ENCODE measurements at regions not wholly inside any gene's neighbourhood (a gene's known extent, or its start where the extent isn't known, plus 50 kb on each side); places are given as distances from the start of the nearest gene placed in this dataset.

DNA sequence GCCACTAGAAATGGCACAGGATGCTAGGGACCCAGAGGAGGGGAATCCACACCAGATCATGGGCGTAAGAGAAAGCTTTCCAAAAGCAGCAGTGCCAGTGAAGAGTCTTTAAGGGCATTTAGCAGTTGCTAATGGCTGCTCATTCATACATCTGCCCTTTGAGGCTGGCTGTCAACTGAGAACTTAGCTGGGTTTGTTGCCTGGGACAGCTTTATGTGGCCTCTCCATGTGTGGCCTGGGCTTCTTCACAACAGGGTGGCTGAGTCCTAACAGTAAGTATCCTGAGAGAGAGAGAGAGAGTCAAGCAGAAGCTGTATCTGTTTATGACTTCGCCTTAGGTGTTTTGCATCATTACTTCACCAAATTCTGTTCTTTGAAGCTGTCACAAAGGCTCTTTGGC is 286.1 kb upstream of the KCNJ16 start:
- CTCF ChIA-PET = no interaction called here
- no peak overlapping the region for H3K4me2 ChIP-seq
- no peak for TF ChIP-seq TCF12 (IDR thresholded peaks at IDR 0.05)
- no peak for TF ChIP-seq SMC3 (IDR thresholded peaks at IDR 0.05; ENCODE audit: low read depth, low read length)
- no peak for TF ChIP-seq EZH2phosphoT487 (IDR thresholded peaks at IDR 0.05; ENCODE audit: borderline replicate concordance, low read depth)
- no peak for TF ChIP-seq ELF1 (IDR thresholded peaks at IDR 0.05)
- TF ChIP-seq, protein P1, sequence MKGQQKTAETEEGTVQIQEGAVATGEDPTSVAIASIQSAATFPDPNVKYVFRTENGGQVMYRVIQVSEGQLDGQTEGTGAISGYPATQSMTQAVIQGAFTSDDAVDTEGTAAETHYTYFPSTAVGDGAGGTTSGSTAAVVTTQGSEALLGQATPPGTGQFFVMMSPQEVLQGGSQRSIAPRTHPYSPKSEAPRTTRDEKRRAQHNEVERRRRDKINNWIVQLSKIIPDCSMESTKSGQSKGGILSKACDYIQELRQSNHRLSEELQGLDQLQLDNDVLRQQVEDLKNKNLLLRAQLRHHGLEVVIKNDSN (IDR thresholded peaks at IDR 0.05; ENCODE audit: borderline replicate concordance, low read depth) = no peak
- no peak for TF ChIP-seq SIN3A (IDR thresholded peaks at IDR 0.05; ENCODE audit: borderline replicate concordance, low read depth, low read length)
- no peak for TF ChIP-seq NFIC (IDR thresholded peaks at IDR 0.05; ENCODE audit: borderline replicate concordance)
- TF ChIP-seq, protein P2, sequence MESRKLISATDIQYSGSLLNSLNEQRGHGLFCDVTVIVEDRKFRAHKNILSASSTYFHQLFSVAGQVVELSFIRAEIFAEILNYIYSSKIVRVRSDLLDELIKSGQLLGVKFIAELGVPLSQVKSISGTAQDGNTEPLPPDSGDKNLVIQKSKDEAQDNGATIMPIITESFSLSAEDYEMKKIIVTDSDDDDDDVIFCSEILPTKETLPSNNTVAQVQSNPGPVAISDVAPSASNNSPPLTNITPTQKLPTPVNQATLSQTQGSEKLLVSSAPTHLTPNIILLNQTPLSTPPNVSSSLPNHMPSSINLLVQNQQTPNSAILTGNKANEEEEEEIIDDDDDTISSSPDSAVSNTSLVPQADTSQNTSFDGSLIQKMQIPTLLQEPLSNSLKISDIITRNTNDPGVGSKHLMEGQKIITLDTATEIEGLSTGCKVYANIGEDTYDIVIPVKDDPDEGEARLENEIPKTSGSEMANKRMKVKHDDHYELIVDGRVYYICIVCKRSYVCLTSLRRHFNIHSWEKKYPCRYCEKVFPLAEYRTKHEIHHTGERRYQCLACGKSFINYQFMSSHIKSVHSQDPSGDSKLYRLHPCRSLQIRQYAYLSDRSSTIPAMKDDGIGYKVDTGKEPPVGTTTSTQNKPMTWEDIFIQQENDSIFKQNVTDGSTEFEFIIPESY (IDR thresholded peaks at IDR 0.05; ENCODE audit: borderline replicate concordance, low read depth) = no peak
- TF ChIP-seq, protein P3, sequence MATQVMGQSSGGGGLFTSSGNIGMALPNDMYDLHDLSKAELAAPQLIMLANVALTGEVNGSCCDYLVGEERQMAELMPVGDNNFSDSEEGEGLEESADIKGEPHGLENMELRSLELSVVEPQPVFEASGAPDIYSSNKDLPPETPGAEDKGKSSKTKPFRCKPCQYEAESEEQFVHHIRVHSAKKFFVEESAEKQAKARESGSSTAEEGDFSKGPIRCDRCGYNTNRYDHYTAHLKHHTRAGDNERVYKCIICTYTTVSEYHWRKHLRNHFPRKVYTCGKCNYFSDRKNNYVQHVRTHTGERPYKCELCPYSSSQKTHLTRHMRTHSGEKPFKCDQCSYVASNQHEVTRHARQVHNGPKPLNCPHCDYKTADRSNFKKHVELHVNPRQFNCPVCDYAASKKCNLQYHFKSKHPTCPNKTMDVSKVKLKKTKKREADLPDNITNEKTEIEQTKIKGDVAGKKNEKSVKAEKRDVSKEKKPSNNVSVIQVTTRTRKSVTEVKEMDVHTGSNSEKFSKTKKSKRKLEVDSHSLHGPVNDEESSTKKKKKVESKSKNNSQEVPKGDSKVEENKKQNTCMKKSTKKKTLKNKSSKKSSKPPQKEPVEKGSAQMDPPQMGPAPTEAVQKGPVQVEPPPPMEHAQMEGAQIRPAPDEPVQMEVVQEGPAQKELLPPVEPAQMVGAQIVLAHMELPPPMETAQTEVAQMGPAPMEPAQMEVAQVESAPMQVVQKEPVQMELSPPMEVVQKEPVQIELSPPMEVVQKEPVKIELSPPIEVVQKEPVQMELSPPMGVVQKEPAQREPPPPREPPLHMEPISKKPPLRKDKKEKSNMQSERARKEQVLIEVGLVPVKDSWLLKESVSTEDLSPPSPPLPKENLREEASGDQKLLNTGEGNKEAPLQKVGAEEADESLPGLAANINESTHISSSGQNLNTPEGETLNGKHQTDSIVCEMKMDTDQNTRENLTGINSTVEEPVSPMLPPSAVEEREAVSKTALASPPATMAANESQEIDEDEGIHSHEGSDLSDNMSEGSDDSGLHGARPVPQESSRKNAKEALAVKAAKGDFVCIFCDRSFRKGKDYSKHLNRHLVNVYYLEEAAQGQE (IDR thresholded peaks at IDR 0.05; ENCODE audit: low read depth, low read length) = no peak
- no peak for TF ChIP-seq TAF1 (IDR thresholded peaks at IDR 0.05; ENCODE audit: borderline replicate concordance, low read depth, low read length)
- no peak for TF ChIP-seq RAD21 (IDR thresholded peaks at IDR 0.05; ENCODE audit: low read length)
- no peak for TF ChIP-seq FOSL2 (IDR thresholded peaks at IDR 0.05; ENCODE audit: borderline replicate concordance, low read depth)
- TF ChIP-seq MXI1 (IDR thresholded peaks at IDR 0.05; ENCODE audit: low read depth, low read length) = no peak
- H3K9me3 ChIP-seq = no peaks in the 10 kb centered on the region
- no peaks in the 10 kb centered on the region for H3F3A ChIP-seq (replicated peaks; ENCODE audit: insufficient read depth)
- no peaks in the 10 kb centered on the region for H3K27me3 ChIP-seq (ENCODE audit: insufficient read depth)
- no peaks in the 10 kb centered on the region for H4K20me1 ChIP-seq (ENCODE audit: insufficient read depth)
- H3K36me3 ChIP-seq (replicated peaks in 1 of 2; ENCODE audit: control insufficient read depth in 1 of 2, insufficient read depth in 2 of 2, low read length in 1 of 2) = no peaks in the 10 kb centered on the region
- H3K27ac ChIP-seq (ENCODE audit: low read depth in 2 of 2, low read length in 1 of 2) = no peak overlapping the region
- no peaks in the 10 kb centered on the region for H3K4me1 ChIP-seq (ENCODE audit: control insufficient read depth in 1 of 2, insufficient read depth in 2 of 2, low read depth in 1 of 2, low read length in 1 of 2)
- H3K9ac ChIP-seq = no peak overlapping the region
- H3K79me2 ChIP-seq (ENCODE audit: insufficient read depth) = no peaks in the 10 kb centered on the region
- POLR2A ChIA-PET = no interaction called here
- 98% methylated on average over 2 of the region's 2 CpGs for WGBS (ENCODE audit: low lambda C conversion rate)
- H3K9me2 ChIP-seq = no peaks in the 10 kb centered on the region
- no peak for DNase-seq
- no peak overlapping the region for H2AFZ ChIP-seq (ENCODE audit: low read depth)
- no peak overlapping the region for H3K4me3 ChIP-seq (ENCODE audit: low read depth in 2 of 2, low read length in 1 of 2)

Measured in SK-N-SH (cell line).